Thoracic aorta (tissue), 2 donors: ENCODE measurements at regions not wholly inside any gene's neighbourhood (a gene's known extent, or its start where the extent isn't known, plus 50 kb on each side); places are given as distances from the start of the nearest gene placed in this dataset.

Experiments
- ATAC-seq: fragments of 150-250 bp; one replicate; pipeline ENCODE4 v1.8.0; 2017; ENCODE audit warnings: low read depth; ENCODE audit not compliant: insufficient number of reproducible peaks, low FRiP score
- DNase-seq: peaks from one replicate; pipeline ENCODE4 v3.0.0-alpha.2; 2020; ENCODE audit warnings: low spot score
- H3K27ac ChIP-seq, 2 donors: fragments of 200-600 bp; sonication (generic); 1 replicate in 1 of 2; 2 replicates in 1 of 2; pipeline ENCODE4 v1.5.1; 2016; ENCODE audit warnings: mild to moderate bottlenecking in 2 of 2, moderate library complexity in 2 of 2
- H3K27me3 ChIP-seq: fragments of 200-600 bp; sonication (generic); replicated peaks from 2 replicates; pipeline ENCODE4 v1.6.0; 2016; ENCODE audit warnings: mild to moderate bottlenecking; ENCODE audit not compliant: insufficient read depth
- H3K36me3 ChIP-seq: fragments of 200-600 bp; sonication (generic); one replicate; pipeline ENCODE4 v1.5.1; 2016
- H3K4me1 ChIP-seq, 2 donors: fragments of 200-600 bp; sonication (generic); 1 replicate in 1 of 2; 2 replicates in 1 of 2; pipeline versions ENCODE4 v1.5.1 to v1.6.0; 2016; ENCODE audit warnings: low read depth in 2 of 2, mild to moderate bottlenecking in 1 of 2; ENCODE audit not compliant: control insufficient read depth in 1 of 2
- H3K4me3 ChIP-seq: fragments of 200-600 bp; sonication (generic); 2 replicates; pipeline ENCODE4 v1.5.1; 2016; ENCODE audit warnings: mild to moderate bottlenecking
- H3K9me3 ChIP-seq: fragments of 200-600 bp; sonication (generic); 2 replicates; pipeline ENCODE4 v1.5.1; 2016
- CTCF ChIP-seq: fragments of 200-600 bp; sonication (generic); IDR thresholded peaks from one replicate; pipeline ENCODE4 v1.5.1; 2019; ENCODE audit warnings: antibody characterized with exemption

DNA sequence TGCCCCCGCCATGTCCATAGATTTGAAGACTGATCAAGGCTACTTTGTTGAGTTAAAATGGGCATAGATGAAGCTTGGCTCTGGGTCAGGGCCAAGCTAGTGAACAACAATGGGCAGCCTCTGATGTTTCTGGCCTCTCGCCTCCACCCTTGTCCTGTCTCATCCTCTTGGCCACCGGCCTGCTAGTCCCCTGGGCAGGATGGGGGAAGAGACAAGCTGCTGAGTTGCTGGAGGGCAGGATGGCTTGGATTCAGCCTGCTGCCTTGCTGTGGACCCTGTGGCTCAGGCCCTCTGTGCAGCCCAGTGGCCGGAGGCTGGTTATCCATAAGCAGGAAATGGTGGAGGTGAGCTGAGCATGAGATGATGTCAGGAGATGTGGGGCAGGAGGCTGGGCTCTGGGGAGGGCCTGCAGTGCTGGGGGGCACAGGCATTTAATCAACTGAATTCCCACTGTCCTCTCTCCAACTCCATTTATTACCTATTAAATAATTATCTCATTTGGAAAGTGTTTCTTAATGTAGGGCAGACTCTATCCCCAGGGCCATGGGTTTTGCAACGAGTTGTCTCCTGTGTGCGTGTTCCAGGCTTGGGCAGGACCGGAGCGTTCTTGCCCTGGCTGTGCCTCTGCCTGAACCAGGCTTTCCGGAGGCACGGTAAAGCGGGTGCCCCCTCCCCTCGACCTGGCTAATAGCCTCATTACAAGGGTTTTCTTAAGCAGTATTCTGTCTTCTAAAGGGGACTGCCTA, 122.9 kb downstream of the GLI2 start:
- no peak overlapping the region for H3K27ac ChIP-seq
- ATAC-seq (no peak), DNase-seq (no peak)
- H3K36me3 ChIP-seq, result no peaks in the 10 kb centered on the region
- no peaks in the 10 kb centered on the region for H3K4me1 ChIP-seq
- H3K9me3 ChIP-seq, result no peaks in the 10 kb centered on the region
- no peaks in the 10 kb centered on the region for H3K27me3 ChIP-seq
- no peak for TF ChIP-seq CTCF
- H3K4me3 ChIP-seq, result no peak overlapping the region

GRCh38 chr2:120859128-120859527, 123.5 kb downstream of the GLI2 start:
- ATAC-seq (no peak), DNase-seq (no peak)
- no peak for TF ChIP-seq CTCF
- H3K27ac ChIP-seq, result no peak overlapping the region
- H3K36me3 ChIP-seq, result no peaks in the 10 kb centered on the region
- H3K4me3 ChIP-seq, result no peak overlapping the region
- H3K27me3 ChIP-seq, result no peaks in the 10 kb centered on the region
- peaks cover 0 to 4% of the 10 kb centered on the region in 2 donors for H3K4me1 ChIP-seq
- H3K9me3 ChIP-seq, result no peaks in the 10 kb centered on the region

GRCh38 chr2:120859814-120860578, 124.3 kb downstream of the GLI2 start:
- Histone ChIP-seq H3K36me3 (no peaks in the 10 kb centered on the region), H3K27me3 (no peaks in the 10 kb centered on the region), H3K4me1 (peaks cover 0 to 4% of the 10 kb centered on the region in 2 donors), H3K27ac (no peak overlapping the region), H3K9me3 (no peaks in the 10 kb centered on the region), H3K4me3 (no peak overlapping the region)
- no peak for ATAC-seq
- no peak for DNase-seq
- TF ChIP-seq CTCF, result no peak

DNA sequence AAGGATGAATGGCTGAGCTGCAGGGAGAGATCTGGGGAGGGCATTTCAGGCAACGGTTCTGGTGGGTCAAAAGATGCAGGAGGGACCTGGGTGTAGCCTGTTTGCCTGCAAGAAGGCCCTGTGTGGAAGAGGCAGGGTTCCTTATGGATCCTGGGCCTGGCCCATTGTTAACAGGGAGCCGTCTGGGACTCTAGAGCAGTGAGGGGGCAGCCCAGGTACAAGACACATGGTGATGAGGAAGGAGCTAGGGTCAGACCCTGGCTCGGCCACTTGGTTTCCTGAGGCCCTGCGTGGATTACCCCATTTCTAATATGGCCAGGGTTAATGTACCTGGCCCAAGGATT, 124.9 kb downstream of the GLI2 start:
- Histone ChIP-seq H3K27ac (no peak overlapping the region), H3K36me3 (no peaks in the 10 kb centered on the region), H3K4me3 (no peak overlapping the region), H3K4me1 (peaks cover 0 to 4% of the 10 kb centered on the region in 2 donors), H3K27me3 (no peaks in the 10 kb centered on the region), H3K9me3 (no peaks in the 10 kb centered on the region)
- ATAC-seq (no peak), DNase-seq (no peak)
- no peak for TF ChIP-seq CTCF

GRCh38 chr2:120861191-120861575, 125.5 kb downstream of the GLI2 start:
- no peaks in the 10 kb centered on the region for H3K36me3 ChIP-seq
- no peak overlapping the region for H3K4me3 ChIP-seq
- ATAC-seq, result no peak
- H3K4me1 ChIP-seq, result peaks cover 0 to 4% of the 10 kb centered on the region in 2 donors
- TF ChIP-seq CTCF, result no peak
- no peaks in the 10 kb centered on the region for H3K27me3 ChIP-seq
- H3K9me3 ChIP-seq, result no peaks in the 10 kb centered on the region
- no peak for DNase-seq
- H3K27ac ChIP-seq, result no peak overlapping the region
